Pulmonary artery endothelial cell (primary cell): ENCODE measurements at regions not wholly inside any gene's neighbourhood (a gene's known extent, or its start where the extent isn't known, plus 50 kb on each side); places are given as distances from the start of the nearest gene placed in this dataset.
"Not testable (repeated sequence)": the region's sequence is repeated elsewhere in the genome, so short reads cannot be mapped to it uniquely, and the experiment has no call there.

Experiments used
- DNase-seq: peaks from one replicate; pipeline ENCODE4 v3.0.0-alpha.2; 2011; ENCODE audit warnings: low read depth, low spot score

- DNase-seq, result not testable (repeated sequence)
These were observed 714.4 kb upstream of the MGAT4C start for GRCh38 chr12:86970595-86970994.

- no peak for DNase-seq
These were observed 703.7 kb upstream of the MGAT4C start for GRCh38 chr12:86959766-86960458.

DNA sequence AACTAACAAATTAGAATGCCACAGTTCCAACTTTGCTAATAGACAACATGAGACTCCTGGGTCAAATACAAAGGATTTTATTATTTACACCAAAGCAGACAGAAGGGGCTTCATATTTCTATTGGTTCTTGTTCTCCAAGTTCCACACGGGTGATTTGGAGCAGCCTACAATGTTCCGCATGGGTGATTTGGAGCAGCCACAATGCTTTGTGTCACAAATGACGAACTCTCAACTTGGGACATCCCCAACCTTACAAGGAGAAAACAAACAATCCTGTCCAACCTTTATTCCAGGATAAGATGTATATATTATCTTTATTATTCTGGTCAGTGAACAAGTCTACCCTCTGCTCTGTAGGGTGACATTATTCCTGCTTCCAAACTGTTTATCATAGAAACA is 694.3 kb upstream of the MGAT4C start:
- no peak for DNase-seq

DNA sequence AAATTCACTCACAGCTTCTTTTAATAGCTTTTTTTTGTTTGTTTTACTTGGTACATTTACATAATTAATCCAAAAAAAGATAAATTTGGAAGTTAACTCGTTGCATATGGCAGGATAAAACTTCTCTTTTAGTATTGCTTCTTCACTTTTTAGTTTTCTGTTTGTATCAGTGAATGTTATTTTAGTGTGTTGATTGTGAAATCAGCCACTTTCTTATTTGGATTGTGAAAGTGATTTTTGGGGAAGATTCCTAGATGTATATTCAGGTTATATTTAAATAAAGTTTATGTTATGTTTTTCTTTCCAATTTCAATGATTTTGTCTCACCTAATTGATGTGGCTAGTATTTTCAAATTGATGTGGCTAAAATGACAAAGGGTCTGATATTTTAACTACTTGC is 693.9 kb upstream of the MGAT4C start:
- no peak for DNase-seq

GRCh38 chr12:86948851-86949250 is 692.7 kb upstream of the MGAT4C start:
- no peak for DNase-seq

- no peak for DNase-seq
These were observed 689.5 kb upstream of the MGAT4C start for GRCh38 chr12:86945685-86946196.

- not testable (repeated sequence) for DNase-seq
These were observed 688.1 kb upstream of the MGAT4C start for GRCh38 chr12:86944197-86944819.

GRCh38 chr12:86931714-86932113 is 675.5 kb upstream of the MGAT4C start:
- no peak for DNase-seq

DNA sequence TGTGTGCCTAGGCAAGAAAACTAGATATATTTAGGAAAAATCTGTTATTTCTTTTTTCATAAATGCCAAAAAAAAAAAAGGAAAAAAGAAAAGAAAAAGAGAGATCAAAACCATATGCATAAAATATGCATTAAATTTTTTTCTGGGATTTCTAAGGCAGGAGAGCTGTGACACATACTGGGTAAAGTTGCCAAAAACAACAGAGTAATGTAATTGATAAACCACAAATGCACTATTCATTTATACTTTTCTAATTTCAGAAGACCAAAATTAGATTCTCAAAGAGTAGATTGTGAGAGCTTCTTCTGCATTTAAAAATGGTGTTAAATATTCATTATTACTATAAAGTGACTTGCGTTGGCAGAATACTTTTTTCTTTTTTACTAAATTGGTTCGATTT is 673.8 kb upstream of the MGAT4C start:
- DNase-seq, result no peak

- DNase-seq, result no peak
These were observed 660.9 kb upstream of the MGAT4C start for GRCh38 chr12:86917121-86917520.

GRCh38 chr12:86914721-86915120 is 658.5 kb upstream of the MGAT4C start:
- peak; percentile 8 for DNase-seq

- no peak for DNase-seq
These were observed 655.8 kb upstream of the MGAT4C start for GRCh38 chr12:86911973-86912372.

GRCh38 chr12:86903159-86903558 is 647.0 kb upstream of the MGAT4C start:
- no peak for DNase-seq

- no peak for DNase-seq
These were observed 604.6 kb upstream of the MGAT4C start for GRCh38 chr12:86860776-86861175.

DNA sequence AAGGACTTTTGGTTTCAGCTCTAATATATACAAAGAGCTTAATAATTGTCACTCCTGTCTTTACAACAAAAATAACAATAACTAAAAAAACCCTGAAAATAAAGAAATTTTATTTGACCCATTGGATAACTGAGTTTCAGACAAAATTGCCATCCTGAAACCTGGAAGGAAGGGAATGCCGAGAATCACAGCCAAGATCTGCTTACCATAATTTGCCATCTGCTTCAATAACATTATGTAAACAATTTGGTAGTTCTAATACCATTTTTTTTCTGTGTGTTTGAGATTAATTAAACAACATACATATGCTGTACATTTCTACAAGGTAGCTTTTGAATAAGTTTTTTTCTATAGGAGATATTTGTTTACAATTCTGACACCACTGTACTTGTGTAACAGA is 596.3 kb upstream of the MGAT4C start:
- no peak for DNase-seq

DNA sequence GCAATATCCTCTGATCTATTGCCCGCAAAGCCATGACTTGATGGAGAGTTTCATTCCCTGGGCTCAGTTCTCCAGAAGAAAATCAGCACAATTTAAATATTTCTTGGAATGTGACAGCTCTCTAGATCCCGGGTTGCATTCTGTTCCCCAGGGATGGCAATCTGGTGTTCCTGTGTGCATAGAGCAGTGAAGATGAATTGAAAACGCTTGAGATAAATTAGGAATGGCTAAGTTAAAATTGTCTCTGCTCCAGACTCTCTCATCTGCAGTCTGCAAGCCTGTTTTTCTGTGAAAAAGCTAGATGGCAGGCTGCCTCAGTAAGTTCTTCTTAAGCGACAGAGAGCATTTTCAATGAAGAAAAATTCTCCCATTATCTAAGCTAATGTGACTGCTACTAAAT is 582.5 kb upstream of the MGAT4C start:
- no peak for DNase-seq

GRCh38 chr12:86838260-86838659 is 582.1 kb upstream of the MGAT4C start:
- DNase-seq, result no peak

GRCh38 chr12:86837246-86837645 is 581.1 kb upstream of the MGAT4C start:
- no peak for DNase-seq

DNA sequence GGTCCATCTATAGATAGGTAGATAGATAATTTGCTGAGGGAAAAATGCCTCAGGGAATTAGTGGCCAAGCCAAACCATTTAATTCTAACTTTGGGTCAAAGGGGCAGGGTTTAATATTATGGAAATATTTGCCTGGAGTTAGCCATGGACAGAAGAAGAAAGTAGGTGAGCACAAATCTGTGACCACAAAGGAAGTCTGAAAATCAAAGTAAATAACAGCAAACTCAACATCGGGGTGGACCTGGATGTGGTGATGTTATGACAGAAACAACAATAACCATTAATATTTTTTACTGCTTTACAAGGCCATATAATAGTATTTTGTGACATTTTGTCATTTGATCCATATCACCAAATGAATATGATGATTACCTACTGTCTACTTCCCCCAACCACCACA is 578.0 kb upstream of the MGAT4C start:
- no peak for DNase-seq

GRCh38 chr12:86827409-86827808 is 571.2 kb upstream of the MGAT4C start:
- no peak for DNase-seq

- DNase-seq, result no peak
These were observed 569.9 kb upstream of the MGAT4C start for GRCh38 chr12:86826051-86826450.

- no peak for DNase-seq
These were observed 545.2 kb upstream of the MGAT4C start for GRCh38 chr12:86801439-86801838.

DNA sequence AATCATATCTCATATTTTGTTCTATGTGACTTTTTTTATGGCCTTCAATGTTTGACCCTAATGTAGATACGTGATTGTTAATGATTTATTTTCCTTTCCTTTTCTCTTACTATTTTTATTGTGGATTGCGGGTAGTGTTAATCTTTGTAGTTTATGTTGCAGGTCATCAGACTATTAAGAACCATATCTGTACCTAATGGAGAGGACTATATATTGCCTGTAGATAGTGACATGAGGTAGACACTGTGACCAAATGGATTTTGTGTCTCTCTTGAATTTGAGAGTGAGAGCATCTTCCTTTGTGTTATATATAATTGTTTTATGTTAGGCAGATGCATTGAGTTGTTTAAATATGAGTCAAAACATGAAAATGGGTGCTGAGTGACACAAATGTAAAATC is 543.4 kb upstream of the MGAT4C start:
- DNase-seq, result no peak
